Endothelial cell of umbilical vein (primary cell): ENCODE measurements at regions not wholly inside any gene's neighbourhood (a gene's known extent, or its start where the extent isn't known, plus 50 kb on each side); places are given as distances from the start of the nearest gene placed in this dataset.

Experiments
- BruUV-seq: library from RNA; stranded (reverse); fragments of 400-500 nt; replicated peaks from 2 replicates; lab custom pipeline; 2021; lab: Mats Ljungman, UMichigan
- CTCF ChIA-PET: fragments of 300-600, 350-600 bp; sonication (Branson Sonifier 250); formaldehyde crosslinking; loops from one replicate; lab custom pipeline; 2021; ENCODE audit warnings: antibody characterized with exemption, inconsistent platforms; lab: Charles Lee
- POLR2A ChIA-PET: fragments of 300-600, 350-600 bp; sonication (Branson Sonifier 250); formaldehyde crosslinking; loops from one replicate; lab custom pipeline; 2021; ENCODE audit warnings: antibody characterized with exemption, inconsistent platforms; lab: Charles Lee
- DNase-seq: peaks from one replicate; pipeline ENCODE4 v3.0.0-alpha.2; 2011; ENCODE audit warnings: low read depth, low spot score
- FAIRE-seq: peaks from 2 replicates; lab custom pipeline; 2011; peaks lifted over from hg19 to GRCh38; lab: Jason Lieb, UNC
- H2AFZ ChIP-seq: 2 replicates; pipeline ENCODE4 v1.6.0; 2012; ENCODE audit warnings: low read depth, low read length, control low read depth, inconsistent platforms
- H3K27ac ChIP-seq: 2 replicates; pipeline ENCODE4 v1.5.1; 2011; ENCODE audit warnings: low read depth, mild to moderate bottlenecking, control low read depth, low read length, moderate library complexity; ENCODE audit not compliant: insufficient read depth
- H3K27me3 ChIP-seq, 2 experiments: 2 replicates each; pipeline versions ENCODE4 v1.6.0 to v1.6.1; 2011; ENCODE audit warnings: low read length in 2 of 2, mixed read lengths in 1 of 2; ENCODE audit not compliant: control insufficient read depth in 2 of 2, insufficient read depth in 2 of 2
- H3K36me3 ChIP-seq, 2 experiments: 2 replicates in 1 of 2; 3 replicates in 1 of 2; pipeline ENCODE4 v1.5.1; 2011; ENCODE audit warnings: low read length in 2 of 2, mild to moderate bottlenecking in 1 of 2, moderate library complexity in 1 of 2; ENCODE audit not compliant: control insufficient read depth in 2 of 2, insufficient read depth in 2 of 2; ENCODE audit errors: extremely low read depth in 1 of 2
- H3K4me1 ChIP-seq: 3 replicates; pipeline ENCODE4 v1.5.1; 2011; ENCODE audit warnings: mild to moderate bottlenecking, low read length; ENCODE audit not compliant: control insufficient read depth, insufficient read depth; ENCODE audit errors: extremely low read depth
- H3K4me2 ChIP-seq: 2 replicates; pipeline ENCODE4 v1.6.1; 2011; ENCODE audit warnings: low read length, control low read depth, mixed read lengths; ENCODE audit not compliant: insufficient read depth
- H3K4me3 ChIP-seq, 3 experiments: fragments of 200-600 bp in 1 of 3; sonication (generic), shearing (Covaris generic) in 1 of 3; replicated peaks in 1 of 3; 2 replicates each; pipeline ENCODE4 v1.5.1; 2011 to 2016; ENCODE audit warnings: control low read depth in 3 of 3, low read length in 3 of 3, mild to moderate bottlenecking in 2 of 3, inconsistent platforms in 1 of 3, low read depth in 1 of 3, moderate library complexity in 1 of 3; ENCODE audit not compliant: insufficient read depth in 1 of 3
- H3K79me2 ChIP-seq: 2 replicates; pipeline ENCODE4 v1.6.0; 2012; ENCODE audit warnings: low read length, inconsistent platforms; ENCODE audit not compliant: control insufficient read depth, insufficient read depth
- H3K9ac ChIP-seq: replicated peaks from 2 replicates; pipeline ENCODE3; 2011; ENCODE audit warnings: low read length, control low read depth; ENCODE audit not compliant: insufficient read depth; ENCODE audit errors: extremely low read depth
- H3K9me1 ChIP-seq: replicated peaks from 3 replicates; pipeline ENCODE4 v1.6.0; 2011; ENCODE audit warnings: mild to moderate bottlenecking, low read length; ENCODE audit not compliant: control insufficient read depth, insufficient read depth; ENCODE audit errors: extremely low read depth
- H3K9me3 ChIP-seq: replicated peaks from 2 replicates; pipeline ENCODE4 v1.5.1; 2012; ENCODE audit warnings: low read length, inconsistent platforms; ENCODE audit not compliant: control insufficient read depth, insufficient read depth
- H4K20me1 ChIP-seq: replicated peaks from 2 replicates; pipeline ENCODE3; 2011; ENCODE audit warnings: mild to moderate bottlenecking, low read length; ENCODE audit not compliant: control insufficient read depth, insufficient read depth; ENCODE audit errors: extremely low read depth
- EZH2 ChIP-seq: IDR thresholded peaks from 2 replicates; pipeline ENCODE4 v1.6.1; 2012; ENCODE audit warnings: borderline replicate concordance, low read depth, mild to moderate bottlenecking, moderate library complexity, low read length, inconsistent platforms; ENCODE audit not compliant: severe bottlenecking
- FOS ChIP-seq: IDR thresholded peaks from 2 replicates; pipeline ENCODE4 v1.6.1; 2011; ENCODE audit warnings: mild to moderate bottlenecking, low read length, moderate library complexity, borderline replicate concordance; ENCODE audit not compliant: insufficient read depth
- GATA2 ChIP-seq: IDR thresholded peaks from 2 replicates; pipeline ENCODE4 v1.7.0; 2011; ENCODE audit warnings: low read depth, mild to moderate bottlenecking, moderate library complexity, mixed read lengths, low read length; ENCODE audit not compliant: insufficient read length, insufficient read depth
- JUN ChIP-seq: IDR thresholded peaks from 2 replicates; pipeline ENCODE4 v1.6.1; 2011; ENCODE audit warnings: borderline replicate concordance, low read depth; ENCODE audit not compliant: insufficient read length, insufficient read depth
- MYC ChIP-seq: IDR thresholded peaks from one replicate; pipeline ENCODE4 v1.6.1; 2011; ENCODE audit warnings: mild to moderate bottlenecking, low read depth, low read length
- POLR2A ChIP-seq: IDR thresholded peaks from 2 replicates; pipeline ENCODE4 v1.6.1; 2012; ENCODE audit warnings: low read depth, mild to moderate bottlenecking, control low read depth, low read length
- POLR2AphosphoS5 ChIP-seq: IDR thresholded peaks from 2 replicates; pipeline ENCODE4 v1.6.1; 2012; ENCODE audit warnings: low read depth, mild to moderate bottlenecking, control low read depth, low read length, moderate library complexity; ENCODE audit not compliant: insufficient read depth
- dilution Hi-C: fragments of 300-500 bp; cut with MboI; formaldehyde crosslinking; loops from one replicate; pipeline ENCODE4 v1.15.0; 2019; ENCODE audit warnings: low sequenced_read_pairs; ENCODE audit not compliant: extremely low pct_ligation_motif_present
- intact Hi-C: fragments of 100-400 bp; cut with micrococcal nuclease; formaldehyde crosslinking; loops from one replicate; pipeline ENCODE4 v1.10.0; 2022
- TF ChIP-seq, protein P1 (sequence below), 2 donors: IDR thresholded peaks; 1 replicate in 1 of 2; 2 replicates in 1 of 2; pipeline ENCODE4 v1.5.1; 2011; ENCODE audit warnings: low read length in 2 of 2, mild to moderate bottlenecking in 2 of 2, moderate library complexity in 2 of 2, control low read depth in 1 of 2, inconsistent platforms in 1 of 2, low read depth in 1 of 2; ENCODE audit not compliant: insufficient read depth in 1 of 2; ENCODE audit errors: extremely low read depth in 1 of 2
- TF ChIP-seq, protein P2 (sequence below): IDR thresholded peaks from 2 replicates; pipeline ENCODE4 v1.6.1; 2011; ENCODE audit not compliant: insufficient read depth, insufficient read length

DNA sequence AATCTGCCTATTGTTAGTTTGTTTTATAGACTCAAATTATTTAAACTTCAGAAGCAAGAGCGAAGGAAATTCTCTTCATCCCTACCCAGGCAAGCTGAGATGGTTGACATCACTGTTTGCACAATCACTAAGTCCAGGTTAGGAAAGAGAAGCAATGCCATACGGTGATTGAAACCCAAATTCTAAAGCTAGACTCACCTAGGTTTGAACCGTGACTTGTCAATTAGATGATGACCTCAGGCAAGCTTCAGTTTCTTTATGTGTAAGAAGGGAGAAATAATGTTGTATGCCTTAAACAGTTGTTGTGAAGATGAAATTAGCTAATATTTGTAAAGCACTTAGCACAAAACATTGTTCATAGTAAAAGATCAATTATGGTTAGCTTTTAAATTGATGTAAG, 96.5 kb upstream of the ANKRD55 start:
- H3K79me2 ChIP-seq = no peaks in the 10 kb centered on the region
- no peaks in the 10 kb centered on the region for H3K27me3 ChIP-seq
- H3K9ac ChIP-seq = no peak overlapping the region
- peaks cover 27% of the 10 kb centered on the region for H3K4me1 ChIP-seq
- H2AFZ ChIP-seq = no peak overlapping the region
- FAIRE-seq = peak; percentile 68
- POLR2A ChIA-PET = no interaction called here
- no peak overlapping the region for H3K4me2 ChIP-seq
- H3K4me3 ChIP-seq = no peak overlapping the region
- H4K20me1 ChIP-seq = no peaks in the 10 kb centered on the region
- no peaks in the 10 kb centered on the region for H3K9me3 ChIP-seq
- no peaks in the 10 kb centered on the region for H3K9me1 ChIP-seq
- CTCF ChIA-PET = interaction anchor here (0.8 to 3.2 kb wide), 7 partner anchors 12 to 58 kb away, joined by 3 to 10 read pairs (median 5); no protein-coding TSS in a partner anchor
- no peak for DNase-seq
- no TSS peak for BruUV-seq
- H3K36me3 ChIP-seq = no peaks in the 10 kb centered on the region
- dilution Hi-C loops = no loop called here
- TF ChIP-seq, protein P1, sequence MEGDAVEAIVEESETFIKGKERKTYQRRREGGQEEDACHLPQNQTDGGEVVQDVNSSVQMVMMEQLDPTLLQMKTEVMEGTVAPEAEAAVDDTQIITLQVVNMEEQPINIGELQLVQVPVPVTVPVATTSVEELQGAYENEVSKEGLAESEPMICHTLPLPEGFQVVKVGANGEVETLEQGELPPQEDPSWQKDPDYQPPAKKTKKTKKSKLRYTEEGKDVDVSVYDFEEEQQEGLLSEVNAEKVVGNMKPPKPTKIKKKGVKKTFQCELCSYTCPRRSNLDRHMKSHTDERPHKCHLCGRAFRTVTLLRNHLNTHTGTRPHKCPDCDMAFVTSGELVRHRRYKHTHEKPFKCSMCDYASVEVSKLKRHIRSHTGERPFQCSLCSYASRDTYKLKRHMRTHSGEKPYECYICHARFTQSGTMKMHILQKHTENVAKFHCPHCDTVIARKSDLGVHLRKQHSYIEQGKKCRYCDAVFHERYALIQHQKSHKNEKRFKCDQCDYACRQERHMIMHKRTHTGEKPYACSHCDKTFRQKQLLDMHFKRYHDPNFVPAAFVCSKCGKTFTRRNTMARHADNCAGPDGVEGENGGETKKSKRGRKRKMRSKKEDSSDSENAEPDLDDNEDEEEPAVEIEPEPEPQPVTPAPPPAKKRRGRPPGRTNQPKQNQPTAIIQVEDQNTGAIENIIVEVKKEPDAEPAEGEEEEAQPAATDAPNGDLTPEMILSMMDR (IDR thresholded peaks at IDR 0.05; ENCODE audit: extremely low read depth in 1 of 2, insufficient read depth in 1 of 2, low read depth in 1 of 2, low read length in 2 of 2) = no peak
- TF ChIP-seq MYC (no peak), FOS (no peak), JUN (no peak), EZH2 (no peak), POLR2AphosphoS5 (no peak), POLR2A (no peak), GATA2 (no peak)
- TF ChIP-seq, protein P2, sequence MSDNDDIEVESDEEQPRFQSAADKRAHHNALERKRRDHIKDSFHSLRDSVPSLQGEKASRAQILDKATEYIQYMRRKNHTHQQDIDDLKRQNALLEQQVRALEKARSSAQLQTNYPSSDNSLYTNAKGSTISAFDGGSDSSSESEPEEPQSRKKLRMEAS = no peak
- intact Hi-C loops = no loop called here
- H3K27ac ChIP-seq = peak overlapping the region; percentile 93
